HCT116 (cell line): ENCODE measurements at regions not wholly inside any gene's neighbourhood (a gene's known extent, or its start where the extent isn't known, plus 50 kb on each side); places are given as distances from the start of the nearest gene placed in this dataset.

Experiments
- CTCF ChIP-seq, 3 experiments: fragments of 200-600 bp in 1 of 3; sonication (generic) in 1 of 3; IDR thresholded peaks in 2 of 3; conservative IDR thresholded peaks in 1 of 3; 2 replicates each; pipeline ENCODE4 v1.5.1; 2012 to 2017; ENCODE audit warnings: low read depth in 2 of 3, low read length in 2 of 3, antibody characterized with exemption in 1 of 3, borderline replicate concordance in 1 of 3, control low read depth in 1 of 3, mild to moderate bottlenecking in 1 of 3, mixed read lengths in 1 of 3, mixed run types in 1 of 3, moderate library complexity in 1 of 3; ENCODE audit not compliant: insufficient read depth in 1 of 3
- POLR2A ChIP-seq: IDR thresholded peaks from 2 replicates; pipeline ENCODE4 v1.7.0; 2011; ENCODE audit warnings: borderline replicate concordance; ENCODE audit not compliant: insufficient read depth, insufficient read length; ENCODE audit errors: extremely low read depth
- POLR2AphosphoS5 ChIP-seq: IDR thresholded peaks from 2 replicates; pipeline ENCODE4 v1.6.1; 2011; ENCODE audit warnings: mild to moderate bottlenecking, low read depth, low read length, moderate library complexity
- SP1 ChIP-seq: IDR thresholded peaks from 2 replicates; pipeline ENCODE4 v1.6.1; 2012; ENCODE audit warnings: low read depth
- YY1 ChIP-seq: IDR thresholded peaks from 2 replicates; pipeline ENCODE4 v1.6.1; 2011; ENCODE audit warnings: low read length, low read depth, moderate library complexity, mild to moderate bottlenecking; ENCODE audit not compliant: insufficient replicate concordance; ENCODE audit errors: extremely low read depth

- TF ChIP-seq POLR2AphosphoS5 (no peak), YY1 (no peak), SP1 (no peak), POLR2A (no peak), CTCF (IDR thresholded peaks at IDR 0.05 in 2 of 3, conservative IDR thresholded peaks at IDR 0.05 in 1 of 3; ENCODE audit: borderline replicate concordance in 1 of 3, insufficient read depth in 1 of 3, low read depth in 2 of 3, low read length in 2 of 3) (no peak)
These were observed 181.5 kb downstream of the SLCO4C1 start for GRCh38 chr5:102114525-102115069.
